K562 (cell line): ENCODE measurements at regions not wholly inside any gene's neighbourhood (a gene's known extent, or its start where the extent isn't known, plus 50 kb on each side); places are given as distances from the start of the nearest gene placed in this dataset.

Experiments used
- ATAC-seq: fragments of 200-7000 bp; cut with Tn5 transposase; 3 replicates; pipeline ENCODE4 v1.9.1; 2020; ENCODE audit warnings: moderate library complexity
- BruUV-seq: library from RNA; stranded (reverse); fragments of 400-500 nt; replicated peaks from 2 replicates; lab custom pipeline; 2021; lab: Mats Ljungman, UMichigan
- CTCF ChIA-PET: fragments of 300-600 bp; formaldehyde crosslinking; extraction: SDS; loops from one replicate; lab custom pipeline; 2021; ENCODE audit warnings: low intra/inter-chr PET ratio; lab: Yijun Ruan, JAX
- POLR2A ChIA-PET: fragments of 300-600, 350-650 bp; sonication (Branson Sonifier 250); formaldehyde crosslinking; extraction: SDS; loops from one replicate; lab custom pipeline; 2021; ENCODE audit warnings: antibody characterized with exemption, inconsistent platforms; lab: Yijun Ruan, JAX
- DNase-seq, 4 experiments: peaks; one replicate each; pipeline versions ENCODE4 v3.0.0 to v3.0.0-alpha.2; 2011 to 2018; ENCODE audit warnings: low spot score in 3 of 4, mixed read lengths in 3 of 4; ENCODE audit errors: extremely low read depth in 1 of 4
- FAIRE-seq: peaks from 2 replicates; lab custom pipeline; 2011; peaks lifted over from hg19 to GRCh38; lab: Jason Lieb, UNC
- H2AFZ ChIP-seq: 2 replicates; pipeline ENCODE4 v1.6.0; 2011; ENCODE audit warnings: low read depth, low read length, control low read depth, inconsistent platforms
- H3K27ac ChIP-seq: fragments of 200-600 bp; 3 replicates; pipeline ENCODE4 v1.8.0; 2011; ENCODE audit warnings: low read depth, mild to moderate bottlenecking, control low read depth, inconsistent platforms, low read length, moderate library complexity, mixed read lengths; ENCODE audit errors: extremely low read depth
- H3K27me3 ChIP-seq, 2 experiments: fragments of 300-600 bp in 1 of 2; 2 replicates in 1 of 2; 3 replicates in 1 of 2; pipeline versions ENCODE4 v1.6.0 to v1.8.0; 2011; ENCODE audit warnings: inconsistent platforms in 2 of 2, low read length in 2 of 2, mild to moderate bottlenecking in 1 of 2, mixed read lengths in 1 of 2, moderate library complexity in 1 of 2; ENCODE audit not compliant: control insufficient read depth in 2 of 2, insufficient read depth in 2 of 2
- H3K36me3 ChIP-seq: fragments of 300-600 bp; 3 replicates; pipeline ENCODE4 v1.8.0; 2011; ENCODE audit warnings: mild to moderate bottlenecking, low read length, inconsistent platforms; ENCODE audit not compliant: control insufficient read depth, insufficient read depth
- H3K4me1 ChIP-seq, 2 experiments: fragments of 200-600 bp in 1 of 2; replicated peaks in 1 of 2; 2 replicates in 1 of 2; 3 replicates in 1 of 2; pipeline versions ENCODE4 v1.5.1 to v1.8.0; 2011; ENCODE audit warnings: inconsistent platforms in 2 of 2, low read length in 2 of 2, mild to moderate bottlenecking in 1 of 2, mixed read lengths in 1 of 2, moderate library complexity in 1 of 2; ENCODE audit not compliant: control insufficient read depth in 2 of 2, insufficient read depth in 2 of 2
- H3K4me2 ChIP-seq: 2 replicates; pipeline ENCODE4 v1.6.1; 2011; ENCODE audit warnings: low read length, control low read depth, inconsistent platforms, mixed read lengths; ENCODE audit not compliant: insufficient read depth
- H3K4me3 ChIP-seq: fragments of 200-600 bp; sonication (generic), shearing (Covaris generic); 2 replicates; pipeline ENCODE4 v1.5.1; 2016; ENCODE audit warnings: control low read depth, inconsistent platforms
- H3K79me2 ChIP-seq: fragments of 200-600 bp; 3 replicates; pipeline ENCODE4 v1.8.0; 2011; ENCODE audit warnings: low read length, inconsistent platforms; ENCODE audit not compliant: control insufficient read depth, insufficient read depth
- H3K9ac ChIP-seq, 2 experiments: 2 replicates each; pipeline versions ENCODE4 v1.6.0 to v1.6.1; 2011; ENCODE audit warnings: low read depth in 2 of 2, low read length in 2 of 2, control low read depth in 1 of 2, inconsistent platforms in 1 of 2, mild to moderate bottlenecking in 1 of 2, mixed read lengths in 1 of 2; ENCODE audit not compliant: insufficient read depth in 1 of 2
- H3K9me1 ChIP-seq: one replicate; pipeline ENCODE4 v1.6.0; 2011; ENCODE audit warnings: inconsistent platforms, mild to moderate bottlenecking, low read length, moderate library complexity; ENCODE audit not compliant: control insufficient read depth, insufficient read depth
- H3K9me3 ChIP-seq: replicated peaks from 2 replicates; pipeline ENCODE4 v1.5.1; 2011; ENCODE audit warnings: low read depth, low read length, inconsistent platforms; ENCODE audit not compliant: control insufficient read depth, insufficient read depth
- H4K20me1 ChIP-seq: replicated peaks from 2 replicates; pipeline ENCODE4 v1.6.1; 2011; ENCODE audit warnings: low read length, inconsistent platforms, mixed read lengths; ENCODE audit not compliant: control insufficient read depth, insufficient read depth
- ATF1 ChIP-seq, 2 experiments: fragments of 450-650 bp in 1 of 2; IDR thresholded peaks; 2 replicates each; pipeline ENCODE4 v1.6.1; 2016; ENCODE audit warnings: missing compliant biosample characterization in 1 of 2, missing genetic modification characterization in 1 of 2
- CTCF ChIP-seq, 3 experiments: IDR thresholded peaks in 2 of 3; conservative IDR thresholded peaks in 1 of 3; 2 replicates each; pipeline ENCODE4 v1.5.1; 2011 to 2012; ENCODE audit warnings: low read length in 3 of 3, mild to moderate bottlenecking in 3 of 3, control low read depth in 2 of 3, improper control_type of control experiment in 1 of 3, inconsistent platforms in 1 of 3, low read depth in 1 of 3, mixed read lengths in 1 of 3, moderate library complexity in 1 of 3; ENCODE audit not compliant: insufficient read depth in 2 of 3
- GABPB1 ChIP-seq: sonication (generic); formaldehyde crosslinking; IDR thresholded peaks from 2 replicates; pipeline ENCODE4 v1.8.0; 2022; ENCODE audit warnings: mild to moderate bottlenecking, missing genetic modification reagents
- HLTF ChIP-seq: fragments of 450-650 bp; IDR thresholded peaks from 2 replicates; pipeline ENCODE4 v1.6.1; 2016
- JUNB ChIP-seq: fragments of 450-650 bp; formaldehyde crosslinking; conservative IDR thresholded peaks from 2 replicates; pipeline ENCODE4 v1.4.0; 2020; ENCODE audit warnings: mild to moderate bottlenecking
- JUND ChIP-seq, 2 experiments: IDR thresholded peaks; 2 replicates in 1 of 2; 3 replicates in 1 of 2; pipeline ENCODE4 v1.6.1; 2011; ENCODE audit warnings: borderline replicate concordance in 2 of 2, low read depth in 2 of 2, low read length in 2 of 2, improper control_type of control experiment in 1 of 2, missing biosample characterization in 1 of 2, missing genetic modification characterization in 1 of 2, missing genetic modification reagents in 1 of 2
- L3MBTL2 ChIP-seq: fragments of 450-650 bp; IDR thresholded peaks from 2 replicates; pipeline ENCODE4 v1.6.1; 2016; ENCODE audit warnings: mild to moderate bottlenecking, moderate library complexity
- MED1 ChIP-seq: sonication (generic); formaldehyde crosslinking; IDR thresholded peaks from 2 replicates; pipeline ENCODE4 v1.8.1; 2023; ENCODE audit warnings: missing genetic modification reagents, borderline replicate concordance
- NFE2 ChIP-seq: IDR thresholded peaks from 2 replicates; pipeline ENCODE4 v1.6.1; 2014; ENCODE audit warnings: antibody characterized with exemption, low read depth
- RBBP5 ChIP-seq: fragments of 200-600 bp; sonication (generic); IDR thresholded peaks from 2 replicates; pipeline ENCODE4 v1.6.1; 2012; ENCODE audit warnings: borderline replicate concordance, mild to moderate bottlenecking, low read length, control low read depth, inconsistent platforms; ENCODE audit not compliant: insufficient read depth, poor library complexity, severe bottlenecking
- RHOXF2B ChIP-seq: fragments of 250-450 bp; sonication (Bioruptor Pico); conservative IDR thresholded peaks from 2 replicates; pipeline ENCODE4 v1.5.1; 2021
- SRSF1 ChIP-seq: fragments of 200-400 bp; formaldehyde crosslinking; IDR thresholded peaks from 2 replicates; pipeline ENCODE4 v1.6.1; 2017; ENCODE audit warnings: mild to moderate bottlenecking, low read depth, low read length, moderate library complexity
- TSC22D4 ChIP-seq: fragments of 450-650 bp; IDR thresholded peaks from 2 replicates; pipeline ENCODE4 v1.6.1; 2016; ENCODE audit warnings: missing genetic modification characterization, missing biosample characterization, control low read depth
- USF2 ChIP-seq: sonication (generic); formaldehyde crosslinking; IDR thresholded peaks from 2 replicates; pipeline ENCODE4 v1.5.0; 2020; ENCODE audit warnings: missing genetic modification reagents
- WHSC1 ChIP-seq: IDR thresholded peaks from one replicate; pipeline ENCODE4 v1.6.1; 2012; ENCODE audit warnings: low read length, control low read depth, inconsistent platforms
- ZBTB8A ChIP-seq: fragments of 450-650 bp; IDR thresholded peaks from 2 replicates; pipeline ENCODE4 v1.6.1; 2018; ENCODE audit warnings: mild to moderate bottlenecking, moderate library complexity; ENCODE audit not compliant: partially characterized antibody
- ZNF316 ChIP-seq: fragments of 450-650 bp; IDR thresholded peaks from 2 replicates; pipeline ENCODE4 v1.6.1; 2016
- ZNF449 ChIP-seq: fragments of 250-450 bp; sonication (Bioruptor Pico); IDR thresholded peaks from 2 replicates; pipeline ENCODE4 v1.8.0; 2022; ENCODE audit warnings: moderate library complexity, mild to moderate bottlenecking, inconsistent platforms
- WGBS: fragments of 100-300 bp; shearing (Covaris generic); methylation state at CpG from one replicate; pipeline ENCODE4 v1.1.6; 2016; ENCODE audit warnings: low coverage, mixed read lengths; ENCODE audit not compliant: insufficient coverage; ENCODE audit errors: missing lambda C conversion rate; 5-methylcytosine and 5-hydroxymethylcytosine counted together
- in situ Hi-C: fragments of 300-500 bp; cut with MboI; formaldehyde crosslinking; loops from 4 replicates; pipeline ENCODE4 v1.15.0; 2018; ENCODE audit warnings: inconsistent platforms, mixed read lengths
- intact Hi-C: fragments of 100-400 bp; cut with micrococcal nuclease; formaldehyde crosslinking; loops from 2 replicates; pipeline ENCODE4 v1.14.2; 2022

GRCh38 chr13:111017755-111018459 lies 97.2 kb upstream of the ARHGEF7 start:
- Histone ChIP-seq H3K27me3 (no peaks in the 10 kb centered on the region), H3K9ac (no peak overlapping the region), H2AFZ (no peak overlapping the region), H3K9me3 (0 out of 2 replicates have a peak, but pooled peaks cover 4% of the 10 kb centered on the region), H4K20me1 (no peaks in the 10 kb centered on the region), H3K27ac (no peak overlapping the region), H3K79me2 (no peaks in the 10 kb centered on the region), H3K9me1 (no peaks in the 10 kb centered on the region), H3K36me3 (no peaks in the 10 kb centered on the region), H3K4me3 (no peak overlapping the region), H3K4me1 (peaks cover 4% of the 10 kb centered on the region in 2 experiments; a peak in 3 of 5 replicates), H3K4me2 (no peak overlapping the region)
- no TSS peak for BruUV-seq
- ATAC-seq (no peak), DNase-seq (no peak), FAIRE-seq (no peak)
- in situ Hi-C loops (no loop called here), intact Hi-C loops (no loop called here)
- ChIA-PET POLR2A (no interaction called here), CTCF (no interaction called here)
- 50% methylated on average over 10 of the region's 26 CpGs for WGBS
- TF ChIP-seq SRSF1 = no peak
- no peak for TF ChIP-seq TSC22D4
- TF ChIP-seq JUND (IDR thresholded peaks at IDR 0.05; ENCODE audit: borderline replicate concordance, low read depth, low read length) = peak; percentile 25; the same call in 1 of the 2 replicates
- TF ChIP-seq JUND (tag; IDR thresholded peaks at IDR 0.05; ENCODE audit: borderline replicate concordance, low read depth, low read length) = no peak
- TF ChIP-seq ATF1 (CRISPR knock-in tag; IDR thresholded peaks at IDR 0.05) = no peak
- TF ChIP-seq ATF1 (tag; IDR thresholded peaks at IDR 0.05) = no peak
- TF ChIP-seq JUNB = no peak
- TF ChIP-seq USF2 = no peak
- TF ChIP-seq RBBP5 = no peak
- TF ChIP-seq GABPB1 (CRISPR knock-in tag) = no peak
- no peak for TF ChIP-seq WHSC1
- TF ChIP-seq ZBTB8A = no peak
- 0 out of 2 replicates have a peak, but pooled peaks have one; percentile 38 for TF ChIP-seq NFE2
- TF ChIP-seq L3MBTL2 = no peak
- no peak for TF ChIP-seq MED1 (CRISPR knock-in tag)
- TF ChIP-seq HLTF = no peak
- peak; percentile 37 for TF ChIP-seq ZNF316
- TF ChIP-seq ZNF449 (CRISPR knock-in tag) = no peak
- TF ChIP-seq CTCF (IDR thresholded peaks at IDR 0.05 in 2 of 3, conservative IDR thresholded peaks at IDR 0.05 in 1 of 3; ENCODE audit: insufficient read depth in 2 of 3, low read depth in 1 of 3, low read length in 3 of 3) = no peak
- no peak for TF ChIP-seq RHOXF2B (CRISPR knock-in tag)
